K562 (cell line): ENCODE measurements at regions not wholly inside any gene's neighbourhood (a gene's known extent, or its start where the extent isn't known, plus 50 kb on each side); places are given as distances from the start of the nearest gene placed in this dataset.

ENCODE experiments used
- ATAC-seq: fragments of 200-7000 bp; cut with Tn5 transposase; 3 replicates; pipeline ENCODE4 v1.9.1; 2020; ENCODE audit warnings: moderate library complexity
- BruUV-seq: library from RNA; stranded (reverse); fragments of 400-500 nt; replicated peaks from 2 replicates; lab custom pipeline; 2021; lab: Mats Ljungman, UMichigan
- CTCF ChIA-PET: fragments of 300-600 bp; formaldehyde crosslinking; extraction: SDS; loops from one replicate; lab custom pipeline; 2021; ENCODE audit warnings: low intra/inter-chr PET ratio; lab: Yijun Ruan, JAX
- POLR2A ChIA-PET: fragments of 300-600, 350-650 bp; sonication (Branson Sonifier 250); formaldehyde crosslinking; extraction: SDS; loops from one replicate; lab custom pipeline; 2021; ENCODE audit warnings: antibody characterized with exemption, inconsistent platforms; lab: Yijun Ruan, JAX
- DNase-seq, 4 experiments: peaks; one replicate each; pipeline versions ENCODE4 v3.0.0 to v3.0.0-alpha.2; 2011 to 2018; ENCODE audit warnings: low spot score in 3 of 4, mixed read lengths in 3 of 4; ENCODE audit errors: extremely low read depth in 1 of 4
- FAIRE-seq: peaks from 2 replicates; lab custom pipeline; 2011; peaks lifted over from hg19 to GRCh38; lab: Jason Lieb, UNC
- H2AFZ ChIP-seq: 2 replicates; pipeline ENCODE4 v1.6.0; 2011; ENCODE audit warnings: low read depth, low read length, control low read depth, inconsistent platforms
- H3K27ac ChIP-seq: fragments of 200-600 bp; 3 replicates; pipeline ENCODE4 v1.8.0; 2011; ENCODE audit warnings: low read depth, mild to moderate bottlenecking, control low read depth, inconsistent platforms, low read length, moderate library complexity, mixed read lengths; ENCODE audit errors: extremely low read depth
- H3K27me3 ChIP-seq, 2 experiments: fragments of 300-600 bp in 1 of 2; 2 replicates in 1 of 2; 3 replicates in 1 of 2; pipeline versions ENCODE4 v1.6.0 to v1.8.0; 2011; ENCODE audit warnings: inconsistent platforms in 2 of 2, low read length in 2 of 2, mild to moderate bottlenecking in 1 of 2, mixed read lengths in 1 of 2, moderate library complexity in 1 of 2; ENCODE audit not compliant: control insufficient read depth in 2 of 2, insufficient read depth in 2 of 2
- H3K36me3 ChIP-seq: fragments of 300-600 bp; 3 replicates; pipeline ENCODE4 v1.8.0; 2011; ENCODE audit warnings: mild to moderate bottlenecking, low read length, inconsistent platforms; ENCODE audit not compliant: control insufficient read depth, insufficient read depth
- H3K4me1 ChIP-seq, 2 experiments: fragments of 200-600 bp in 1 of 2; replicated peaks in 1 of 2; 2 replicates in 1 of 2; 3 replicates in 1 of 2; pipeline versions ENCODE4 v1.5.1 to v1.8.0; 2011; ENCODE audit warnings: inconsistent platforms in 2 of 2, low read length in 2 of 2, mild to moderate bottlenecking in 1 of 2, mixed read lengths in 1 of 2, moderate library complexity in 1 of 2; ENCODE audit not compliant: control insufficient read depth in 2 of 2, insufficient read depth in 2 of 2
- H3K4me2 ChIP-seq: 2 replicates; pipeline ENCODE4 v1.6.1; 2011; ENCODE audit warnings: low read length, control low read depth, inconsistent platforms, mixed read lengths; ENCODE audit not compliant: insufficient read depth
- H3K4me3 ChIP-seq: fragments of 200-600 bp; sonication (generic), shearing (Covaris generic); 2 replicates; pipeline ENCODE4 v1.5.1; 2016; ENCODE audit warnings: control low read depth, inconsistent platforms
- H3K79me2 ChIP-seq: fragments of 200-600 bp; 3 replicates; pipeline ENCODE4 v1.8.0; 2011; ENCODE audit warnings: low read length, inconsistent platforms; ENCODE audit not compliant: control insufficient read depth, insufficient read depth
- H3K9ac ChIP-seq, 2 experiments: 2 replicates each; pipeline versions ENCODE4 v1.6.0 to v1.6.1; 2011; ENCODE audit warnings: low read depth in 2 of 2, low read length in 2 of 2, control low read depth in 1 of 2, inconsistent platforms in 1 of 2, mild to moderate bottlenecking in 1 of 2, mixed read lengths in 1 of 2; ENCODE audit not compliant: insufficient read depth in 1 of 2
- H3K9me1 ChIP-seq: one replicate; pipeline ENCODE4 v1.6.0; 2011; ENCODE audit warnings: inconsistent platforms, mild to moderate bottlenecking, low read length, moderate library complexity; ENCODE audit not compliant: control insufficient read depth, insufficient read depth
- H3K9me3 ChIP-seq: replicated peaks from 2 replicates; pipeline ENCODE4 v1.5.1; 2011; ENCODE audit warnings: low read depth, low read length, inconsistent platforms; ENCODE audit not compliant: control insufficient read depth, insufficient read depth
- H4K20me1 ChIP-seq: replicated peaks from 2 replicates; pipeline ENCODE4 v1.6.1; 2011; ENCODE audit warnings: low read length, inconsistent platforms, mixed read lengths; ENCODE audit not compliant: control insufficient read depth, insufficient read depth
- BCL6 ChIP-seq: fragments of 250-450 bp; sonication (Bioruptor Pico); IDR thresholded peaks from 2 replicates; pipeline ENCODE4 v1.4.0; 2020
- BDP1 ChIP-seq: IDR thresholded peaks from 3 replicates; pipeline ENCODE4 v1.6.1; 2011; ENCODE audit not compliant: insufficient read length, insufficient read depth
- BRF1 ChIP-seq: IDR thresholded peaks from 3 replicates; pipeline ENCODE4 v1.6.1; 2011; ENCODE audit warnings: borderline replicate concordance, mild to moderate bottlenecking; ENCODE audit not compliant: insufficient read length; ENCODE audit errors: extremely low read depth
- ELF1 ChIP-seq: fragments of 200-800 bp; sonication (Bioruptor generic); IDR thresholded peaks from 2 replicates; pipeline ENCODE4 v1.6.1; 2016; ENCODE audit warnings: missing genetic modification characterization, missing compliant biosample characterization
- FUS ChIP-seq: fragments of 200-400 bp; formaldehyde crosslinking; optimal IDR thresholded peaks from 2 replicates; pipeline ENCODE3; 2017; ENCODE audit warnings: low read depth, low read length
- HLTF ChIP-seq: fragments of 450-650 bp; IDR thresholded peaks from 2 replicates; pipeline ENCODE4 v1.6.1; 2016
- ZBTB17 ChIP-seq: fragments of 450-650 bp; formaldehyde crosslinking; IDR thresholded peaks from 2 replicates; pipeline ENCODE4 v1.4.0; 2020; ENCODE audit warnings: mild to moderate bottlenecking
- ZBTB9 ChIP-seq: fragments of 450-650 bp; formaldehyde crosslinking; IDR thresholded peaks from 2 replicates; pipeline ENCODE4 v1.4.0; 2020; ENCODE audit warnings: mild to moderate bottlenecking, moderate library complexity
- ZFP36 ChIP-seq: fragments of 150-350 bp; IDR thresholded peaks from 2 replicates; pipeline ENCODE4 v1.6.1; 2018; ENCODE audit warnings: low read length, low read depth; ENCODE audit not compliant: partially characterized antibody
- ZNF23 ChIP-seq: fragments of 250-450 bp; sonication (Bioruptor Pico); IDR thresholded peaks from 2 replicates; pipeline ENCODE4 v1.4.0; 2020; ENCODE audit warnings: mild to moderate bottlenecking
- ZNF444 ChIP-seq: fragments of 250-450 bp; sonication (Bioruptor Pico); IDR thresholded peaks from 2 replicates; pipeline ENCODE4 v1.4.0; 2020; ENCODE audit warnings: mild to moderate bottlenecking, moderate library complexity
- ZNF449 ChIP-seq: fragments of 250-450 bp; sonication (Bioruptor Pico); IDR thresholded peaks from 2 replicates; pipeline ENCODE4 v1.8.0; 2022; ENCODE audit warnings: moderate library complexity, mild to moderate bottlenecking, inconsistent platforms
- ZNF766 ChIP-seq: fragments of 200-800 bp; sonication (Bioruptor generic); conservative IDR thresholded peaks from 2 replicates; pipeline ENCODE4 v1.6.1; 2016; ENCODE audit warnings: missing genetic modification characterization, missing compliant biosample characterization
- WGBS: fragments of 100-300 bp; shearing (Covaris generic); methylation state at CpG from one replicate; pipeline ENCODE4 v1.1.6; 2016; ENCODE audit warnings: low coverage, mixed read lengths; ENCODE audit not compliant: insufficient coverage; ENCODE audit errors: missing lambda C conversion rate; 5-methylcytosine and 5-hydroxymethylcytosine counted together
- in situ Hi-C: fragments of 300-500 bp; cut with MboI; formaldehyde crosslinking; loops from 4 replicates; pipeline ENCODE4 v1.15.0; 2018; ENCODE audit warnings: inconsistent platforms, mixed read lengths
- intact Hi-C: fragments of 100-400 bp; cut with micrococcal nuclease; formaldehyde crosslinking; loops from 2 replicates; pipeline ENCODE4 v1.14.2; 2022
- TF ChIP-seq, protein P1 (sequence below): sonication (generic); formaldehyde crosslinking; IDR thresholded peaks from 2 replicates; pipeline ENCODE4 v1.8.0; 2022; ENCODE audit warnings: mild to moderate bottlenecking, missing genetic modification reagents, borderline replicate concordance

GRCh38 chr20:6496874-6497273, 270.6 kb upstream of the BMP2 start:
- intact Hi-C loops (no loop called here), in situ Hi-C loops (no loop called here)
- H3K9ac ChIP-seq: no peak overlapping the region
- no peaks in the 10 kb centered on the region for H3K27me3 ChIP-seq
- FAIRE-seq (no peak), ATAC-seq (no peak), DNase-seq (no peak)
- no peaks in the 10 kb centered on the region for H3K9me1 ChIP-seq
- no peak overlapping the region for H3K4me2 ChIP-seq
- H2AFZ ChIP-seq: no peak overlapping the region
- no peak overlapping the region for H3K27ac ChIP-seq
- ChIA-PET CTCF (no interaction called here), POLR2A (no interaction called here)
- no peaks in the 10 kb centered on the region for H3K9me3 ChIP-seq
- H4K20me1 ChIP-seq: no peaks in the 10 kb centered on the region
- H3K4me1 ChIP-seq: no peaks in the 10 kb centered on the region
- no peak overlapping the region for H3K4me3 ChIP-seq
- BruUV-seq: no TSS peak
- H3K79me2 ChIP-seq: no peaks in the 10 kb centered on the region
- no peak for TF ChIP-seq BRF1
- H3K36me3 ChIP-seq: no peaks in the 10 kb centered on the region

DNA sequence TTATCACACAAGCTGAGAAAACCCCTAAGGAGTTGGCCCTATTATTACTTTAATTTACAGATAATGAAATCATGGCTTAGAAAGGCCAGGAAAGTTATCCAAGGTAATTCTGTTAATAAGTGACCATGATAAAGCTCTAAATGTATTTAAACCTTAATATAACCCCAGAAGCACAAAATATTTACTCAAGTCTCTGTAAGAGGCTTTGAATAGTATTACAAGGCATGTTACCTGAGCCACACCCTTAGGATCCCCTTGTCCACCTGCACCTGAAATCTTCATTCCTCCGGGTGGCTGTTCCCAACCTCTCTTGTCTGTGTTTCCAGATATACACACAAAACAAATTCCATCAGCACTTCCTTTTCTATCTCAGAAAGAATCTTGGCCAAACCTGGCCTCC, 271.6 kb upstream of the BMP2 start:
- Histone ChIP-seq H3K27me3 (no peaks in the 10 kb centered on the region), H3K79me2 (no peaks in the 10 kb centered on the region), H3K4me3 (no peak overlapping the region), H3K36me3 (no peaks in the 10 kb centered on the region), H3K27ac (no peak overlapping the region), H3K9me1 (no peaks in the 10 kb centered on the region), H3K9me3 (no peaks in the 10 kb centered on the region), H3K4me1 (no peaks in the 10 kb centered on the region), H3K4me2 (no peak overlapping the region), H3K9ac (no peak overlapping the region), H2AFZ (no peak overlapping the region), H4K20me1 (no peaks in the 10 kb centered on the region)
- FAIRE-seq: no peak
- no TSS peak for BruUV-seq
- DNase-seq: no peak
- intact Hi-C loops (no loop called here), in situ Hi-C loops (no loop called here)
- ATAC-seq: no peak
- ChIA-PET POLR2A (no interaction called here), CTCF (no interaction called here)
- 0% methylated on average over 1 of the region's 1 CpG for WGBS
- TF ChIP-seq ZBTB9 (CRISPR knock-in tag) (no peak), ZNF23 (no peak), BCL6 (CRISPR knock-in tag) (no peak), BDP1 (no peak), ZNF766 (no peak), ELF1 (no peak), ZNF444 (CRISPR knock-in tag) (no peak), ZBTB17 (CRISPR knock-in tag) (no peak), ZFP36 (no peak), HLTF (no peak), FUS (no peak), ZNF449 (CRISPR knock-in tag) (no peak)
- TF ChIP-seq, protein P1, sequence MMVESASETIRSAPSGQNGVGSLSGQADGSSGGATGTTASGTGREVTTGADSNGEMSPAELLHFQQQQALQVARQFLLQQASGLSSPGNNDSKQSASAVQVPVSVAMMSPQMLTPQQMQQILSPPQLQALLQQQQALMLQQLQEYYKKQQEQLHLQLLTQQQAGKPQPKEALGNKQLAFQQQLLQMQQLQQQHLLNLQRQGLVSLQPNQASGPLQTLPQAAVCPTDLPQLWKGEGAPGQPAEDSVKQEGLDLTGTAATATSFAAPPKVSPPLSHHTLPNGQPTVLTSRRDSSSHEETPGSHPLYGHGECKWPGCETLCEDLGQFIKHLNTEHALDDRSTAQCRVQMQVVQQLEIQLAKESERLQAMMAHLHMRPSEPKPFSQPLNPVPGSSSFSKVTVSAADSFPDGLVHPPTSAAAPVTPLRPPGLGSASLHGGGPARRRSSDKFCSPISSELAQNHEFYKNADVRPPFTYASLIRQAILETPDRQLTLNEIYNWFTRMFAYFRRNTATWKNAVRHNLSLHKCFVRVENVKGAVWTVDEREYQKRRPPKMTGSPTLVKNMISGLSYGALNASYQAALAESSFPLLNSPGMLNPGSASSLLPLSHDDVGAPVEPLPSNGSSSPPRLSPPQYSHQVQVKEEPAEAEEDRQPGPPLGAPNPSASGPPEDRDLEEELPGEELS: no peak
